ENCODE measurements at regions not wholly inside any gene's neighbourhood (a gene's known extent, or its start where the extent isn't known, plus 50 kb on each side); places are given as distances from the start of the nearest gene placed in this dataset.
"Not testable (repeated sequence)": the region's sequence is repeated elsewhere in the genome, so short reads cannot be mapped to it uniquely, and the experiment has no call there.

GRCh38 chr2:215557701-215558100 lies 121.8 kb upstream of the FN1 start:
- H3K27ac Mint-ChIP-seq = no peak overlapping the region
- DNase-seq = no peak
- H3K4me1 Mint-ChIP-seq = no peaks in the 10 kb centered on the region
- H3K9me3 Mint-ChIP-seq = no peaks in the 10 kb centered on the region
- no peak overlapping the region for H3K4me3 Mint-ChIP-seq
- no peaks in the 10 kb centered on the region for H3K27me3 Mint-ChIP-seq
- H3K36me3 Mint-ChIP-seq = no peaks in the 10 kb centered on the region
- CTCF ChIA-PET = interaction anchor here (0.6 kb wide), 1 partner anchor 254 kb away, joined by 3 read pairs; no protein-coding TSS in a partner anchor

- no peak overlapping the region for H3K27ac Mint-ChIP-seq
- DNase-seq = no peak
- no peaks in the 10 kb centered on the region for H3K9me3 Mint-ChIP-seq
- H3K4me3 Mint-ChIP-seq = no peak overlapping the region
- H3K36me3 Mint-ChIP-seq = no peaks in the 10 kb centered on the region
- no peaks in the 10 kb centered on the region for H3K4me1 Mint-ChIP-seq
- CTCF ChIA-PET = no interaction called here
- no peaks in the 10 kb centered on the region for H3K27me3 Mint-ChIP-seq
Measured at GRCh38 chr2:215556979-215557378, 121.1 kb upstream of the FN1 start.

- DNase-seq = no peak
Measured at GRCh38 chr2:215554689-215555498, 119.0 kb upstream of the FN1 start.

GRCh38 chr2:215553946-215554345 lies 118.1 kb upstream of the FN1 start:
- Mint-ChIP-seq H3K4me1 (no peaks in the 10 kb centered on the region), H3K36me3 (no peaks in the 10 kb centered on the region), H3K9me3 (no peaks in the 10 kb centered on the region), H3K27ac (no peak overlapping the region), H3K4me3 (no peak overlapping the region), H3K27me3 (no peaks in the 10 kb centered on the region)
- CTCF ChIA-PET = no interaction called here
- no peak for DNase-seq

More at GRCh38 chr2:215554689-215555498, 119.0 kb upstream of the FN1 start:
- Mint-ChIP-seq H3K4me1 (no peaks in the 10 kb centered on the region), H3K4me3 (no peak overlapping the region), H3K9me3 (no peaks in the 10 kb centered on the region), H3K36me3 (no peaks in the 10 kb centered on the region), H3K27ac (no peak overlapping the region), H3K27me3 (no peaks in the 10 kb centered on the region)
- CTCF ChIA-PET = interaction anchor here (0.7 kb wide), 1 partner anchor 1099 kb away, joined by 3 read pairs; no protein-coding TSS in a partner anchor

- CTCF ChIA-PET = interaction anchor here (1.0 kb wide), 1 partner anchor 73 kb away, joined by 3 read pairs; no protein-coding TSS in a partner anchor
- no peaks in the 10 kb centered on the region for H3K4me1 Mint-ChIP-seq
Measured at GRCh38 chr2:215552144-215552580, 116.3 kb upstream of the FN1 start.

GRCh38 chr2:215550331-215550730 lies 114.5 kb upstream of the FN1 start:
- DNase-seq = no peak
- no peaks in the 10 kb centered on the region for H3K9me3 Mint-ChIP-seq
- CTCF ChIA-PET = no interaction called here

More at GRCh38 chr2:215552144-215552580, 116.3 kb upstream of the FN1 start:
- H3K36me3 Mint-ChIP-seq = no peaks in the 10 kb centered on the region
- no peaks in the 10 kb centered on the region for H3K9me3 Mint-ChIP-seq
- H3K27me3 Mint-ChIP-seq = no peaks in the 10 kb centered on the region
- no peak overlapping the region for H3K27ac Mint-ChIP-seq
- H3K4me3 Mint-ChIP-seq = no peak overlapping the region
- DNase-seq = no peak

GRCh38 chr2:215548714-215549113 lies 112.8 kb upstream of the FN1 start:
- H3K27ac Mint-ChIP-seq = no peak overlapping the region
- CTCF ChIA-PET = no interaction called here
- DNase-seq = no peak
- H3K4me1 Mint-ChIP-seq = no peaks in the 10 kb centered on the region
- H3K27me3 Mint-ChIP-seq = no peaks in the 10 kb centered on the region
- H3K9me3 Mint-ChIP-seq = no peaks in the 10 kb centered on the region
- H3K4me3 Mint-ChIP-seq = no peak overlapping the region
- H3K36me3 Mint-ChIP-seq = no peaks in the 10 kb centered on the region

More at GRCh38 chr2:215550331-215550730, 114.5 kb upstream of the FN1 start:
- no peaks in the 10 kb centered on the region for H3K36me3 Mint-ChIP-seq
- H3K27ac Mint-ChIP-seq = no peak overlapping the region
- H3K27me3 Mint-ChIP-seq = no peaks in the 10 kb centered on the region
- no peak overlapping the region for H3K4me3 Mint-ChIP-seq
- H3K4me1 Mint-ChIP-seq = no peaks in the 10 kb centered on the region

- Mint-ChIP-seq H3K4me1 (no peaks in the 10 kb centered on the region), H3K36me3 (no peaks in the 10 kb centered on the region), H3K9me3 (no peaks in the 10 kb centered on the region), H3K27me3 (no peaks in the 10 kb centered on the region), H3K4me3 (no peak overlapping the region), H3K27ac (no peak overlapping the region)
- no peak for DNase-seq
- CTCF ChIA-PET = no interaction called here
Measured at GRCh38 chr2:215542690-215543089, 106.8 kb upstream of the FN1 start.

GRCh38 chr2:215540658-215541057 lies 104.8 kb upstream of the FN1 start:
- H3K27me3 Mint-ChIP-seq = no peaks in the 10 kb centered on the region
- no peaks in the 10 kb centered on the region for H3K4me1 Mint-ChIP-seq
- H3K4me3 Mint-ChIP-seq = no peak overlapping the region
- DNase-seq = no peak
- CTCF ChIA-PET = no interaction called here
- H3K9me3 Mint-ChIP-seq = no peaks in the 10 kb centered on the region
- no peaks in the 10 kb centered on the region for H3K36me3 Mint-ChIP-seq
- H3K27ac Mint-ChIP-seq = no peak overlapping the region

- no peaks in the 10 kb centered on the region for H3K36me3 Mint-ChIP-seq
- no peaks in the 10 kb centered on the region for H3K27me3 Mint-ChIP-seq
- H3K9me3 Mint-ChIP-seq = no peaks in the 10 kb centered on the region
- no peak for DNase-seq
- CTCF ChIA-PET = no interaction called here
- H3K27ac Mint-ChIP-seq = no peak overlapping the region
- H3K4me3 Mint-ChIP-seq = no peak overlapping the region
- no peaks in the 10 kb centered on the region for H3K4me1 Mint-ChIP-seq
Measured at GRCh38 chr2:215537611-215538010, 101.7 kb upstream of the FN1 start.

- H3K9me3 Mint-ChIP-seq = no peaks in the 10 kb centered on the region
- CTCF ChIA-PET = no interaction called here
- H3K4me3 Mint-ChIP-seq = no peak overlapping the region
- H3K27me3 Mint-ChIP-seq = no peaks in the 10 kb centered on the region
- no peak for DNase-seq
- H3K27ac Mint-ChIP-seq = no peak overlapping the region
- no peaks in the 10 kb centered on the region for H3K36me3 Mint-ChIP-seq
- H3K4me1 Mint-ChIP-seq = no peaks in the 10 kb centered on the region
Measured at GRCh38 chr2:215536510-215536909, 100.6 kb upstream of the FN1 start.

- Mint-ChIP-seq H3K27ac (no peak overlapping the region), H3K4me3 (no peak overlapping the region), H3K4me1 (no peaks in the 10 kb centered on the region), H3K27me3 (no peaks in the 10 kb centered on the region), H3K36me3 (no peaks in the 10 kb centered on the region), H3K9me3 (no peaks in the 10 kb centered on the region)
- no peak for DNase-seq
- CTCF ChIA-PET = no interaction called here
Measured at GRCh38 chr2:215535741-215536140, 99.9 kb upstream of the FN1 start.

- H3K27ac Mint-ChIP-seq = no peak overlapping the region
- no peak overlapping the region for H3K4me3 Mint-ChIP-seq
- CTCF ChIA-PET = no interaction called here
- H3K36me3 Mint-ChIP-seq = no peaks in the 10 kb centered on the region
- DNase-seq = no peak
- no peaks in the 10 kb centered on the region for H3K27me3 Mint-ChIP-seq
- H3K4me1 Mint-ChIP-seq = no peaks in the 10 kb centered on the region
- no peaks in the 10 kb centered on the region for H3K9me3 Mint-ChIP-seq
Measured at GRCh38 chr2:215535125-215535668, 99.3 kb upstream of the FN1 start.

- CTCF ChIA-PET = not testable (repeated sequence)
Measured at GRCh38 chr2:215533716-215534115, 97.8 kb upstream of the FN1 start.

GRCh38 chr2:215532844-215533243 lies 97.0 kb upstream of the FN1 start:
- no peaks in the 10 kb centered on the region for H3K9me3 Mint-ChIP-seq
- H3K27me3 Mint-ChIP-seq = no peaks in the 10 kb centered on the region
- no peak for DNase-seq
- H3K4me3 Mint-ChIP-seq = no peak overlapping the region
- no peaks in the 10 kb centered on the region for H3K4me1 Mint-ChIP-seq
- H3K27ac Mint-ChIP-seq = no peak overlapping the region
- no peaks in the 10 kb centered on the region for H3K36me3 Mint-ChIP-seq
- CTCF ChIA-PET = no interaction called here

More at GRCh38 chr2:215533716-215534115, 97.8 kb upstream of the FN1 start:
- H3K36me3 Mint-ChIP-seq, H3K27ac Mint-ChIP-seq, H3K9me3 Mint-ChIP-seq, DNase-seq, H3K4me3 Mint-ChIP-seq, H3K27me3 Mint-ChIP-seq, H3K4me1 Mint-ChIP-seq: not testable (repeated sequence)

Data from activated naive CD4-positive, alpha-beta T cell treated with anti-CD3 and anti-CD28 coated beads, Interleukin-2, amount 10 ng/mL, durations not matched to agents 7 days and 5 days (primary cell).